ENCODE measurements at regions not wholly inside any gene's neighbourhood (a gene's known extent, or its start where the extent isn't known, plus 50 kb on each side); places are given as distances from the start of the nearest gene placed in this dataset.

GRCh38 chr3:109707617-109708016, 370.3 kb upstream of the DPPA4 start:
- H3K9me1 ChIP-seq (ENCODE audit: control insufficient read depth, insufficient read depth, low read length), result no peaks in the 10 kb centered on the region
- ChIA-PET POLR2A (no interaction called here), CTCF (ENCODE audit: low intra/inter-chr PET ratio) (no interaction called here)
- H3K9ac ChIP-seq (ENCODE audit: insufficient read depth in 1 of 2, low read depth in 2 of 2, low read length in 2 of 2), result no peak overlapping the region
- no peaks in the 10 kb centered on the region for H3K79me2 ChIP-seq (ENCODE audit: control insufficient read depth, insufficient read depth, low read length)
- H3K4me2 ChIP-seq (ENCODE audit: insufficient read depth, low read length), result no peak overlapping the region
- H3K4me3 ChIP-seq, result no peak overlapping the region
- H3K27me3 ChIP-seq (ENCODE audit: control insufficient read depth in 2 of 2, insufficient read depth in 2 of 2, low read length in 2 of 2), result no peaks in the 10 kb centered on the region
- WGBS (ENCODE audit: insufficient coverage, low coverage, missing lambda C conversion rate), result 0% methylated on average over 2 of the region's 2 CpGs
- no peak overlapping the region for H2AFZ ChIP-seq (ENCODE audit: low read depth, low read length)
- FAIRE-seq, result no peak
- intact Hi-C loops (cut with micrococcal nuclease), result no loop called here
- no peaks in the 10 kb centered on the region for H3K36me3 ChIP-seq (ENCODE audit: control insufficient read depth, insufficient read depth, low read length)
- BruUV-seq (replicated peaks), result no TSS peak
- no peaks in the 10 kb centered on the region for H3K4me1 ChIP-seq (replicated peaks in 1 of 2; ENCODE audit: control insufficient read depth in 2 of 2, insufficient read depth in 2 of 2, low read length in 2 of 2)
- in situ Hi-C loops (cut with MboI), result no loop called here
- no peak for TF ChIP-seq CUX1 (CRISPR knock-in tag; IDR thresholded peaks at IDR 0.05)
- no peak overlapping the region for H3K27ac ChIP-seq (ENCODE audit: extremely low read depth, low read depth, low read length)
- no peak for DNase-seq (ENCODE audit: extremely low read depth in 1 of 4, low spot score in 3 of 4)
- ATAC-seq, result no peak
- no peaks in the 10 kb centered on the region for H4K20me1 ChIP-seq (replicated peaks; ENCODE audit: control insufficient read depth, insufficient read depth, low read length)
- H3K9me3 ChIP-seq (replicated peaks; ENCODE audit: control insufficient read depth, insufficient read depth, low read depth, low read length), result no peaks in the 10 kb centered on the region

Measured in K562 (cell line).